Thymus (tissue), 11 donors: ENCODE measurements at regions not wholly inside any gene's neighbourhood (a gene's known extent, or its start where the extent isn't known, plus 50 kb on each side); places are given as distances from the start of the nearest gene placed in this dataset.
"Not testable (repeated sequence)": the region's sequence is repeated elsewhere in the genome, so short reads cannot be mapped to it uniquely, and the experiment has no call there.

Experiments
- DNase-seq, 9 donors: peaks; one replicate each; pipeline ENCODE4 v3.0.0-alpha.2; 2013; ENCODE audit warnings: low spot score in 9 of 9, low read depth in 6 of 9, missing footprints in 1 of 9
- H3K27ac ChIP-seq, 2 donors: one replicate each; pipeline ENCODE4 v1.5.1; 2013; ENCODE audit warnings: control low read depth in 1 of 2, low read depth in 1 of 2, low read length in 1 of 2, mild to moderate bottlenecking in 1 of 2, moderate library complexity in 1 of 2
- H3K27me3 ChIP-seq, 2 donors: one replicate each; pipeline ENCODE4 v1.5.1; 2013; ENCODE audit warnings: low read length in 1 of 2; ENCODE audit not compliant: control insufficient read depth in 2 of 2, insufficient read depth in 1 of 2
- H3K36me3 ChIP-seq, 2 donors: one replicate each; pipeline ENCODE4 v1.5.1; 2013; ENCODE audit warnings: low read length in 1 of 2, mild to moderate bottlenecking in 1 of 2, moderate library complexity in 1 of 2; ENCODE audit not compliant: control insufficient read depth in 2 of 2, insufficient read depth in 2 of 2
- H3K4me1 ChIP-seq, 2 donors: one replicate each; pipeline ENCODE4 v1.5.1; 2013; ENCODE audit warnings: low read length in 2 of 2; ENCODE audit not compliant: control insufficient read depth in 2 of 2, insufficient read depth in 2 of 2
- H3K4me3 ChIP-seq, 2 donors: one replicate each; pipeline ENCODE4 v1.5.1; 2013; ENCODE audit warnings: low read length in 2 of 2, control low read depth in 1 of 2, mild to moderate bottlenecking in 1 of 2
- H3K9me3 ChIP-seq, 2 donors: one replicate each; pipeline ENCODE4 v1.5.1; 2013; ENCODE audit warnings: low read length in 1 of 2, mild to moderate bottlenecking in 1 of 2; ENCODE audit not compliant: control insufficient read depth in 2 of 2, insufficient read depth in 1 of 2
- WGBS: extraction: QIAGEN DNeasy Blood & Tissue Kit; methylation state at CpG from one replicate; pipeline ENCODE4 v1.1.7; 2013; 5-methylcytosine and 5-hydroxymethylcytosine counted together
- donor health status: healthy.

DNA sequence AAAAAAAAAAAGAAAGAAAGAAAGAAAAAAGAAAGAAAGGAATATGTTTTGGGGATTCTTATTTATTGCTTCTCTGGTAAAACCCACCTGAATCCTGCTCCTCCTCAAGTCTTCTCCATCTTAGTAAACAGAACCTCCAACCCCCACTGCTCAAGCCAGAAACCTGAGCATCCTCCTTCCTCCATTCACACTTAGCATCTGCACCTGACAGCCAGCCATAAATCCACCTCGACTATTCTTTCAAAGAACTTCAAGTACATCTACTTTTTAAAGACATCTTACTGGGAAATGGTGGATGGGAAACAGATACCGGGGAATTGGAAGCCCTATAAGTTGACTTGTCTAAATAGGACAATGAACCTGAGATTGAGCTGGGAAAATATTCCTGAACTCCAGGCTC is 519.9 kb upstream of the DPP6 start:
- Histone ChIP-seq H3K27me3 (no peaks in the 10 kb centered on the region), H3K4me1 (no peaks in the 10 kb centered on the region), H3K27ac (no peak overlapping the region), H3K36me3 (no peaks in the 10 kb centered on the region), H3K4me3 (no peak overlapping the region), H3K9me3 (peaks cover 1 to 15% of the 10 kb centered on the region in 2 donors)
- WGBS, result 90% methylated on average over 2 of the region's 2 CpGs
- no peak for DNase-seq

- H3K4me3 ChIP-seq, result no peak overlapping the region
- 67% methylated on average over 8 of the region's 8 CpGs for WGBS
- H3K4me1 ChIP-seq, result no peaks in the 10 kb centered on the region
- H3K27me3 ChIP-seq, result no peaks in the 10 kb centered on the region
- H3K9me3 ChIP-seq, result peaks cover 2 to 4% of the 10 kb centered on the region in 2 donors
- no peak for DNase-seq
- no peak overlapping the region for H3K27ac ChIP-seq
- no peaks in the 10 kb centered on the region for H3K36me3 ChIP-seq
Observed at GRCh38 chr7:153537271-153537670, 514.9 kb upstream of the DPP6 start.

GRCh38 chr7:153541903-153542302 is 510.3 kb upstream of the DPP6 start:
- WGBS, result 97% methylated on average over 2 of the region's 2 CpGs
- Histone ChIP-seq H3K36me3 (no peaks in the 10 kb centered on the region), H3K4me3 (no peak overlapping the region), H3K27ac (no peak overlapping the region), H3K4me1 (no peaks in the 10 kb centered on the region), H3K9me3 (peaks cover 0 to 2% of the 10 kb centered on the region in 2 donors), H3K27me3 (no peaks in the 10 kb centered on the region)
- DNase-seq, result no peak

- DNase-seq, result no peak
- WGBS, result 90% methylated on average over 5 of the region's 5 CpGs
- H3K27ac ChIP-seq, result no peak overlapping the region
- H3K27me3 ChIP-seq, result no peaks in the 10 kb centered on the region
- peaks cover 0 to 2% of the 10 kb centered on the region in 2 donors for H3K9me3 ChIP-seq
- H3K4me1 ChIP-seq, result no peaks in the 10 kb centered on the region
- no peak overlapping the region for H3K4me3 ChIP-seq
- H3K36me3 ChIP-seq, result no peaks in the 10 kb centered on the region
Observed at GRCh38 chr7:153543232-153543631, 509.0 kb upstream of the DPP6 start.

DNA sequence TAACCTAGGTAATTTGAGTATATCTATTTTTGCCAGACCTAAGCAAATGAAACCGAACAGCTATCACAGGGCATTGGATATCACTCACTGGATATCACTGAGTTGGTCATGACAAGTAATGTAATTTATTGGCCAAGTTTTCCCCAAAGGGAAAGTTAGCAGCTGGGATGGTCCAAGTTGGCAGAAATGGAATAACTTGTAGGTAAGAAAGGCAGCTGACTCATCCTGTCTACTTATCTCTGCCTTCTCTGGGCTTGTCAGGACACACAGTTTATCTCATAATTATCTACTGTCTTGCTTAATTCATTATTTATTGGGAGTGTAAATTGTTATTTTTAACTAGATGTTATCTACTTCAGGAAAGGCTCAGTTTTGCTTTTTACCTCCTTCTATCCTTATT is 502.0 kb upstream of the DPP6 start:
- H3K27ac ChIP-seq, result no peak overlapping the region
- no peaks in the 10 kb centered on the region for H3K4me1 ChIP-seq
- H3K27me3 ChIP-seq, result no peaks in the 10 kb centered on the region
- DNase-seq, result no peak
- H3K4me3 ChIP-seq, result no peak overlapping the region
- no peaks in the 10 kb centered on the region for H3K9me3 ChIP-seq
- H3K36me3 ChIP-seq, result no peaks in the 10 kb centered on the region
- 57% methylated on average over 1 of the region's 1 CpG for WGBS

GRCh38 chr7:153564391-153564790 is 487.8 kb upstream of the DPP6 start:
- no peak overlapping the region for H3K4me3 ChIP-seq
- H3K36me3 ChIP-seq, result no peaks in the 10 kb centered on the region
- no peaks in the 10 kb centered on the region for H3K27me3 ChIP-seq
- no peak for DNase-seq
- no peaks in the 10 kb centered on the region for H3K4me1 ChIP-seq
- H3K27ac ChIP-seq, result no peak overlapping the region
- peaks cover 0 to 22% of the 10 kb centered on the region in 2 donors for H3K9me3 ChIP-seq
- WGBS, result 86% methylated on average over 6 of the region's 6 CpGs

GRCh38 chr7:153566324-153566723 is 485.9 kb upstream of the DPP6 start:
- Histone ChIP-seq H3K36me3 (no peaks in the 10 kb centered on the region), H3K4me3 (no peak overlapping the region), H3K9me3 (peaks cover 0 to 19% of the 10 kb centered on the region in 2 donors), H3K27me3 (no peaks in the 10 kb centered on the region), H3K27ac (no peak overlapping the region), H3K4me1 (no peaks in the 10 kb centered on the region)
- 77% methylated on average over 6 of the region's 6 CpGs for WGBS
- DNase-seq, result no peak

GRCh38 chr7:153567426-153567825 is 484.8 kb upstream of the DPP6 start:
- no peaks in the 10 kb centered on the region for H3K27me3 ChIP-seq
- no peak for DNase-seq
- H3K4me3 ChIP-seq, result no peak overlapping the region
- peaks cover 0 to 20% of the 10 kb centered on the region in 2 donors for H3K9me3 ChIP-seq
- no peaks in the 10 kb centered on the region for H3K4me1 ChIP-seq
- H3K36me3 ChIP-seq, result no peaks in the 10 kb centered on the region
- 92% methylated on average over 5 of the region's 5 CpGs for WGBS
- no peak overlapping the region for H3K27ac ChIP-seq

DNA sequence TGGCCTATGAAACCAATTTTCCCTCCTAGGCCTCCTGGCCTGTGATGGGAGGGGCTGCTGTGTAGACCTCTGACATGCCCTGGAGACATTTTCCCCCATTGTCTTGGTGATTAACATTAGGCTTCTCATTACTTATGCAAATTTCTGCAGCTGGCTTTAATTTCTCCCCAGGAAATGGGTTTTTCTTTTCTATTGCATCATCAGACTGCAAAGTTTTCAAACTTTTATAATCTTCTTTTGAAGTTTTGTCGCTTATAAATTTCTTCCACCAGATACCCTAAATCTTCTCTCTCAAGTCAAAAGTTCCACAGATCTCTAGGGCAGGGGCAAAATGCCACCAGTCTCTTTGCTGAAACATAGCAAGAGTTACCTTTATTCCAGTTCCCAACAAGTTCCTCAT is 482.7 kb upstream of the DPP6 start:
- peaks cover 0 to 20% of the 10 kb centered on the region in 2 donors for H3K9me3 ChIP-seq
- H3K4me3 ChIP-seq, result not testable (repeated sequence)
- 53% methylated on average over 1 of the region's 1 CpG for WGBS

GRCh38 chr7:153576096-153576495 is 476.1 kb upstream of the DPP6 start:
- Histone ChIP-seq H3K9me3 (peaks cover 0 to 18% of the 10 kb centered on the region in 2 donors), H3K4me3 (no peak overlapping the region), H3K27ac (no peak overlapping the region), H3K27me3 (no peaks in the 10 kb centered on the region), H3K36me3 (no peaks in the 10 kb centered on the region), H3K4me1 (no peaks in the 10 kb centered on the region)
- WGBS, result 97% methylated on average over 1 of the region's 1 CpG
- DNase-seq, result no peak

More for the DNA sequence above, 482.7 kb upstream of the DPP6 start:
- DNase-seq, H3K27me3 ChIP-seq, H3K27ac ChIP-seq, H3K4me1 ChIP-seq, H3K36me3 ChIP-seq: not testable (repeated sequence)
